SK-N-MC (cell line): ENCODE measurements at regions not wholly inside any gene's neighbourhood (a gene's known extent, or its start where the extent isn't known, plus 50 kb on each side); places are given as distances from the start of the nearest gene placed in this dataset.

Source experiments
- EZH2 ChIP-seq: fragments of 200-600 bp; sonication (generic); IDR thresholded peaks from one replicate; pipeline ENCODE4 v1.6.1; 2017; ENCODE audit warnings: antibody characterized with exemption
- POLR2AphosphoS5 ChIP-seq: IDR thresholded peaks from 2 replicates; pipeline ENCODE4 v1.6.1; 2012; ENCODE audit warnings: mild to moderate bottlenecking, low read depth, low read length, borderline replicate concordance

DNA sequence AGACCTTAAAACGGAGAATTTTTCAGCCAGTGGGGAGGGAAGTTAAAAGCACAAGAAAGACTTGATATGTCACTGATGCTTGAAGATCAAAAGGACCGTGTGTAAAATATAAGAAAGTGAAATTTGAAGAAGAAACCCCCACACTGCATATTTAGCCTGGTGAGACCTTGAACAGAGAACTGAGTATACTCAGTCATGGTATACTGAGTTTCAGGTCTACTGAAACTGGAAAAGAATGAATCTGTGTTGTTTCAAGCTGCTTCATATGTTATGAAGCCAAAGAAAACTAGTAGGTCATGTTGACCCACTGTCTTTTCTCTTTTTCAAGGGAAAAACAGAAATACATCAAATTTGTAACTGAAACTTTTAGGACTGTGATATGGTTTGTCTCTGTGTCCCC, 443.8 kb upstream of the GJE1 start:
- TF ChIP-seq EZH2 (no peak), POLR2AphosphoS5 (no peak)
